Right lobe of liver (tissue), 6 donors: ENCODE measurements at regions not wholly inside any gene's neighbourhood (a gene's known extent, or its start where the extent isn't known, plus 50 kb on each side); places are given as distances from the start of the nearest gene placed in this dataset.

Experiments used
- ATAC-seq, 4 donors: fragments of 200-7000 bp; cut with Tn5 transposase; one replicate each; pipeline ENCODE4 v1.9.1; 2020; ENCODE audit warnings: mild to moderate bottlenecking in 4 of 4, moderate library complexity in 4 of 4
- DNase-seq, 3 donors: peaks; one replicate each; pipeline ENCODE4 v3.0.0-alpha.2; 2020
- H3K27ac ChIP-seq, 3 donors: fragments of 200-600 bp; one replicate each; pipeline ENCODE4 v1.8.0; 2022
- H3K27me3 ChIP-seq, 2 donors: fragments of 200-600 bp; one replicate each; pipeline ENCODE4 v1.8.0; 2022
- H3K36me3 ChIP-seq, 4 donors: fragments of 200-600 bp; sonication (generic) in 1 of 4; one replicate each; pipeline versions ENCODE4 v1.5.1 to v1.8.0; 2017 to 2022; ENCODE audit warnings: control low read depth in 1 of 4
- H3K4me1 ChIP-seq, 4 donors: fragments of 200-600 bp; sonication (generic) in 1 of 4; one replicate each; pipeline versions ENCODE4 v1.5.1 to v1.8.0; 2017 to 2022; ENCODE audit warnings: control low read depth in 1 of 4
- H3K4me3 ChIP-seq, 3 donors: fragments of 200-600 bp; one replicate each; pipeline ENCODE4 v1.8.0; 2022
- H3K9me3 ChIP-seq, 4 donors: fragments of 200-600 bp; sonication (generic) in 1 of 4; one replicate each; pipeline versions ENCODE4 v1.5.1 to v1.8.0; 2017 to 2022; ENCODE audit warnings: control low read depth in 1 of 4
- POLR2A ChIP-seq: fragments of 450-650 bp; IDR thresholded peaks from one replicate; pipeline ENCODE4 v1.6.1; 2017; ENCODE audit warnings: antibody characterized with exemption, mild to moderate bottlenecking
- WGBS: methylation state at CpG from one replicate; pipeline ENCODE4 v1.1.6; 2018; ENCODE audit warnings: low coverage, low lambda C conversion rate; ENCODE audit not compliant: insufficient coverage; ENCODE audit errors: missing lambda C conversion rate; 5-methylcytosine and 5-hydroxymethylcytosine counted together
- intact Hi-C, 2 donors: fragments of 100-400 bp; cut with DNase I; formaldehyde crosslinking; loops; one replicate each; pipeline versions ENCODE4 v1.11.2 to v1.14.1; 2022
- TF ChIP-seq, protein P1 (sequence below), 4 donors: fragments of 200-600 bp in 3 of 4; fragments of 450-650 bp in 1 of 4; IDR thresholded peaks; one replicate each; pipeline versions ENCODE4 v1.5.1 to v1.8.0; 2016 to 2022; ENCODE audit warnings: antibody characterized with exemption in 4 of 4, mild to moderate bottlenecking in 2 of 4
- donor health status: DM: no; HTN: yes; CAD: no.
- donor health status: DM: no; HTN: no; CAD: no.
- donor health status: DM: no; HTN: no; CAD: no.
- donor health status: DM: no; HTN: yes; CAD: no.
- donor health status: DM: no; HTN: yes; CAD: no.

DNA sequence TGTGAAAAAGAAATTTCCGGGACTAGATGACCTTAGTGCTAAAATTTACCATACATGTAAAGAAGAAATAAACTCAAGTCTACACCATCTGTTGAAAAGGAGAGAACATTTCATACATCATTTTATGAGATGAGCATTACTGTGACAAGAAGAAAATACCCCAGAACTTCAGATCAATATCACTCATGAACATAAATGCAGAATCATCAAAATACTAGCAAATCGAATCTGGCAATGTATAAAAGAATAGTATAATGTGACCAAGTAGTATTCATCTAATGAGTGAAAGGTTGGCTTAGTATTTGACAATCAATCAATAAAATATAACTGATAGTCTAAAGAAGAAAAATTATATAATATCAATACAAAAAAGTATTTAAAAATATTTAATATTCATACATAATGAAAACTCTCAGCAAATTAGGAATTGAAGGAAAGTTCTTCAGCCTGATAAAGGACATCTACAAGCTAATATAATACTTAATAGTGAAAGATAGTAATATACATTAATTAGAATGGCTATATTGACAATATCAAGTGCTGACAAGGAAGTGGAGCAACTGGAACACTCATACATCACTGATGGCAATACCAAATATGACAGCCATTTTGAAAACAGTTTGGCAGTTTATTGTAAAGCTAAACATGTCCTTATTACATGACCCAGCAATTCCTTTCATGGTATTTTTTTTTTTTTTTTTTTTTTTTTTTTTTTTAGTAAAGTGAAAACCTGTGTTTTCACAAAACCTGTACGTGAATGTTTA, 231.4 kb upstream of the ZEB2 start:
- Histone ChIP-seq H3K9me3 (no peaks in the 10 kb centered on the region), H3K27ac (no peak overlapping the region), H3K36me3 (no peaks in the 10 kb centered on the region), H3K27me3 (no peaks in the 10 kb centered on the region), H3K4me1 (no peaks in the 10 kb centered on the region), H3K4me3 (no peak overlapping the region)
- ATAC-seq (no peak), DNase-seq (no peak)
- WGBS: 57% methylated on average over 3 of the region's 3 CpGs
- intact Hi-C loops: no loop called here
- TF ChIP-seq, protein P1, sequence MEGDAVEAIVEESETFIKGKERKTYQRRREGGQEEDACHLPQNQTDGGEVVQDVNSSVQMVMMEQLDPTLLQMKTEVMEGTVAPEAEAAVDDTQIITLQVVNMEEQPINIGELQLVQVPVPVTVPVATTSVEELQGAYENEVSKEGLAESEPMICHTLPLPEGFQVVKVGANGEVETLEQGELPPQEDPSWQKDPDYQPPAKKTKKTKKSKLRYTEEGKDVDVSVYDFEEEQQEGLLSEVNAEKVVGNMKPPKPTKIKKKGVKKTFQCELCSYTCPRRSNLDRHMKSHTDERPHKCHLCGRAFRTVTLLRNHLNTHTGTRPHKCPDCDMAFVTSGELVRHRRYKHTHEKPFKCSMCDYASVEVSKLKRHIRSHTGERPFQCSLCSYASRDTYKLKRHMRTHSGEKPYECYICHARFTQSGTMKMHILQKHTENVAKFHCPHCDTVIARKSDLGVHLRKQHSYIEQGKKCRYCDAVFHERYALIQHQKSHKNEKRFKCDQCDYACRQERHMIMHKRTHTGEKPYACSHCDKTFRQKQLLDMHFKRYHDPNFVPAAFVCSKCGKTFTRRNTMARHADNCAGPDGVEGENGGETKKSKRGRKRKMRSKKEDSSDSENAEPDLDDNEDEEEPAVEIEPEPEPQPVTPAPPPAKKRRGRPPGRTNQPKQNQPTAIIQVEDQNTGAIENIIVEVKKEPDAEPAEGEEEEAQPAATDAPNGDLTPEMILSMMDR (IDR thresholded peaks at IDR 0.05): no peak
- no peak for TF ChIP-seq POLR2A

DNA sequence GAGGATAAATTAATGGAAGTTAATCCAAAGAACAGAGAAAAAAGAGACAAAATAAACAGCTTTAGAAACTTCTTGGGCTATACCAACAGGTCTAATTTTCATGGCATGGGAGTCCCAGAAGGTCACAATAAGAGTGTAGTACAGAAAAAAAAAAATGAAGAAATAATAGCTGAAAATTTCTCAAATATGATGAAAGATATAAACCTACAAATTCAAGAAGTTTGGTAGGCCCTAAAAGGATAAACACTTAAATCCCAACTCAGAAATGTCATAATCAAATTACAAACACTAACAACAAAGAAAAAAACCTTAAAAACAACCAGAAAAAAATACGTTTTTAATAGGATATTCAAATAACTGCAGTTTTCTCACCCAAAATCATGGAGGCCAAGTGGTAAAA, 229.3 kb upstream of the ZEB2 start:
- H3K27me3 ChIP-seq: no peaks in the 10 kb centered on the region
- TF ChIP-seq, protein P1 (IDR thresholded peaks at IDR 0.05): no peak
- no peak for TF ChIP-seq POLR2A
- H3K4me1 ChIP-seq: no peaks in the 10 kb centered on the region
- H3K4me3 ChIP-seq: no peak overlapping the region
- no peaks in the 10 kb centered on the region for H3K9me3 ChIP-seq
- DNase-seq (no peak), ATAC-seq (no peak)
- intact Hi-C loops: no loop called here
- H3K27ac ChIP-seq: no peak overlapping the region
- H3K36me3 ChIP-seq: no peaks in the 10 kb centered on the region
- WGBS: 31% methylated on average over 1 of the region's 1 CpG

DNA sequence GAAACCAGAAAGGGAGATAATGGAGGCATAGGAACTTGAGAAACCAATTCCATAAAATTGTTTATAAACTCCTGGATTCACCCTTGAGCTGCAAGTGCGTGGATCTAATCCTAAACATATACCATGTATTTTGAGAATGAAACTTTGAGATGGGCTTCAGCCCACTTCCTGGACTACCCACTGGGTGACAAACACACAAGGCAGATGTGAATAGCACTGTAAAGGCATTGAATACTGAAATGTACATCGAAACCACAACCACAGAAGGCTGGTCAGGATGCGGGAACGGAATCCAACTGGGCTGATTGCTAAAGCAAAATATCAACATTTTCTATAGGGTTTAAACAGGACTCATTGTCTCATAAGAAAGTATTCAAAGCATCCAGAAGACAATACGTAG, 228.5 kb upstream of the ZEB2 start:
- ATAC-seq (no peak), DNase-seq (no peak)
- intact Hi-C loops: no loop called here
- TF ChIP-seq, protein P1 (IDR thresholded peaks at IDR 0.05): no peak
- H3K4me3 ChIP-seq: no peak overlapping the region
- H3K36me3 ChIP-seq: no peaks in the 10 kb centered on the region
- H3K27me3 ChIP-seq: no peaks in the 10 kb centered on the region
- H3K4me1 ChIP-seq: no peaks in the 10 kb centered on the region
- H3K9me3 ChIP-seq: no peaks in the 10 kb centered on the region
- 62% methylated on average over 5 of the region's 5 CpGs for WGBS
- H3K27ac ChIP-seq: no peak overlapping the region

DNA sequence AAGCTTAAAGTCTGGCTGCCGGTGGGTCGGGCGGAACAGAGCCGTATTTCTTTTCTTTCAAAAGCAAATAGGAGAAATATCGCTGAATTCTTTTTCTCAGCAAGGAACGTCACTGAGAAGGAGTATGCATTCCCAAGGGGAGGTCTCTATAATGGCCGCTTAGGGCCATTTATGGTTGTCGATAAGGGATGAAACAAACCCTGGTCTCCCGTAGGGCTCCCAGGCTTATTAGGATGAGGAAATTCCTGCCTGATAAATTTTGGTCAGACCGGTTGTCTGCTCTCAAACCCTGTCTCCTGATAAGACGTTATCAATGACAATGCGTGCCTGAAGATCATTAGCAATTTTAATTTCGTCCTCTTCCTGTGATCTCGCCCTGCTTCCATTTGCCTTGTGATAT, 227.7 kb upstream of the ZEB2 start:
- Histone ChIP-seq H3K36me3 (no peaks in the 10 kb centered on the region), H3K4me3 (no peak overlapping the region), H3K27me3 (no peaks in the 10 kb centered on the region), H3K27ac (no peak overlapping the region), H3K4me1 (no peaks in the 10 kb centered on the region), H3K9me3 (no peaks in the 10 kb centered on the region)
- intact Hi-C loops: no loop called here
- no peak for ATAC-seq
- WGBS: 72% methylated on average over 14 of the region's 14 CpGs
- TF ChIP-seq POLR2A: no peak
- TF ChIP-seq, protein P1 (IDR thresholded peaks at IDR 0.05): no peak
- no peak for DNase-seq
